H9 (cell line): ENCODE measurements at regions not wholly inside any gene's neighbourhood (a gene's known extent, or its start where the extent isn't known, plus 50 kb on each side); places are given as distances from the start of the nearest gene placed in this dataset.
A peak's percentile ranks its signal among the peaks of the same experiment; 100 is the strongest.

Source experiments
- DNase-seq: peaks from one replicate; pipeline ENCODE4 v3.0.0-alpha.2; 2017
- H2AFZ ChIP-seq: one replicate; pipeline ENCODE4 v1.6.1; 2013; ENCODE audit warnings: mild to moderate bottlenecking, low read length, control low read depth, moderate library complexity
- H2AK5ac ChIP-seq: 2 replicates; pipeline ENCODE4 v1.6.1; 2013; ENCODE audit warnings: low read length, control low read depth, mixed read lengths; ENCODE audit not compliant: insufficient read length
- H2BK120ac ChIP-seq: one replicate; pipeline ENCODE4 v1.6.1; 2013; ENCODE audit warnings: low read depth, mild to moderate bottlenecking, low read length, control low read depth, inconsistent platforms; ENCODE audit not compliant: poor library complexity, severe bottlenecking
- H2BK12ac ChIP-seq: 2 replicates; pipeline ENCODE4 v1.6.1; 2013; ENCODE audit warnings: low read length, control low read depth, mixed read lengths, low read depth; ENCODE audit not compliant: insufficient read length
- H2BK15ac ChIP-seq: 2 replicates; pipeline ENCODE4 v1.6.1; 2013; ENCODE audit warnings: low read depth, low read length, control low read depth
- H2BK20ac ChIP-seq: one replicate; pipeline ENCODE4 v1.6.1; 2013; ENCODE audit warnings: low read depth, mild to moderate bottlenecking, low read length, control low read depth, inconsistent platforms; ENCODE audit not compliant: poor library complexity, severe bottlenecking
- H2BK5ac ChIP-seq: 2 replicates; pipeline ENCODE4 v1.6.1; 2013; ENCODE audit warnings: low read length, control low read depth, mixed read lengths; ENCODE audit not compliant: insufficient read length
- H3K14ac ChIP-seq: 2 replicates; pipeline ENCODE4 v1.6.1; 2013; ENCODE audit warnings: low read length, control low read depth; ENCODE audit not compliant: insufficient read depth
- H3K18ac ChIP-seq: 2 replicates; pipeline ENCODE4 v1.6.1; 2013; ENCODE audit warnings: low read depth, mild to moderate bottlenecking, mixed read lengths, low read length, control low read depth; ENCODE audit not compliant: insufficient read length
- H3K23ac ChIP-seq: 2 replicates; pipeline ENCODE4 v1.6.1; 2013; ENCODE audit warnings: low read length, control low read depth, mixed read lengths, low read depth; ENCODE audit not compliant: insufficient read length
- H3K23me2 ChIP-seq: 2 replicates; pipeline ENCODE4 v1.6.1; 2013; ENCODE audit warnings: low read depth, mild to moderate bottlenecking, mixed read lengths, low read length, control low read depth; ENCODE audit not compliant: insufficient read length, poor library complexity, severe bottlenecking
- H3K27ac ChIP-seq: 2 replicates; pipeline ENCODE4 v1.5.1; 2013; ENCODE audit warnings: low read length, control low read depth, mixed read lengths, low read depth; ENCODE audit not compliant: insufficient read length
- H3K27me3 ChIP-seq: 2 replicates; pipeline ENCODE4 v1.6.1; 2013; ENCODE audit warnings: low read length, control low read depth, inconsistent platforms; ENCODE audit not compliant: insufficient read depth
- H3K4ac ChIP-seq: 2 replicates; pipeline ENCODE4 v1.6.1; 2013; ENCODE audit warnings: low read depth, mild to moderate bottlenecking, control low read depth, inconsistent platforms, low read length, moderate library complexity
- H3K4me1 ChIP-seq: 2 replicates; pipeline ENCODE4 v1.6.1; 2013; ENCODE audit warnings: low read length, control low read depth, inconsistent platforms; ENCODE audit not compliant: insufficient read depth
- H3K4me2 ChIP-seq: 2 replicates; pipeline ENCODE4 v1.6.1; 2013; ENCODE audit warnings: low read length, control low read depth, mixed read lengths; ENCODE audit not compliant: insufficient read length, insufficient read depth
- H3K56ac ChIP-seq: 2 replicates; pipeline ENCODE4 v1.6.1; 2013; ENCODE audit warnings: low read depth, mild to moderate bottlenecking, mixed read lengths, low read length, control low read depth; ENCODE audit not compliant: insufficient read length
- H3K79me1 ChIP-seq: 2 replicates; pipeline ENCODE4 v1.6.1; 2013; ENCODE audit warnings: low read depth, mild to moderate bottlenecking, moderate library complexity, low read length, control low read depth, inconsistent platforms; ENCODE audit not compliant: insufficient read depth, poor library complexity, severe bottlenecking
- H3K79me2 ChIP-seq: 2 replicates; pipeline ENCODE4 v1.6.1; 2013; ENCODE audit warnings: low read length, control low read depth, inconsistent platforms; ENCODE audit not compliant: insufficient read depth
- H3K9ac ChIP-seq: 2 replicates; pipeline ENCODE4 v1.6.1; 2013; ENCODE audit warnings: low read length, control low read depth, mixed read lengths; ENCODE audit not compliant: insufficient read length; ENCODE audit errors: extremely low read depth
- H3K9me3 ChIP-seq: one replicate; pipeline ENCODE4 v1.6.1; 2013; ENCODE audit warnings: low read depth, low read length, inconsistent platforms; ENCODE audit not compliant: control insufficient read depth
- H3T11ph ChIP-seq: one replicate; pipeline ENCODE4 v1.6.1; 2013; ENCODE audit warnings: mild to moderate bottlenecking, low read length, control low read depth, inconsistent platforms
- H4K20me1 ChIP-seq: one replicate; pipeline ENCODE4 v1.6.1; 2013; ENCODE audit not compliant: control insufficient read depth, insufficient read length, insufficient read depth
- H4K5ac ChIP-seq: 2 replicates; pipeline ENCODE4 v1.6.1; 2013; ENCODE audit warnings: low read depth, mild to moderate bottlenecking, mixed read lengths, low read length, control low read depth; ENCODE audit not compliant: insufficient read length
- H4K8ac ChIP-seq: replicated peaks from 2 replicates; pipeline ENCODE4 v1.6.1; 2013; ENCODE audit warnings: low read length, control low read depth, mixed read lengths, low read depth; ENCODE audit not compliant: insufficient read length
- H4K91ac ChIP-seq: 2 replicates; pipeline ENCODE4 v1.6.1; 2013; ENCODE audit warnings: low read depth, mild to moderate bottlenecking, moderate library complexity, mixed read lengths, low read length, control low read depth; ENCODE audit not compliant: insufficient read length
- H3K27ac Mint-ChIP-seq, 3 experiments: 2 replicates in 2 of 3; 3 replicates in 1 of 3; pipeline ENCODE4 v1.8.0; 2020 to 2021; ENCODE audit warnings: mixed read lengths in 3 of 3, mild to moderate bottlenecking in 1 of 3, moderate library complexity in 1 of 3
- H3K27me3 Mint-ChIP-seq: 2 replicates; pipeline ENCODE4 v1.8.0; 2021; ENCODE audit warnings: low read depth, mild to moderate bottlenecking, moderate library complexity, mixed read lengths
- H3K36me3 Mint-ChIP-seq, 3 experiments: 2 replicates in 2 of 3; 3 replicates in 1 of 3; pipeline ENCODE4 v1.8.0; 2020 to 2021; ENCODE audit warnings: low read depth in 3 of 3, mixed read lengths in 3 of 3; ENCODE audit not compliant: insufficient read depth in 1 of 3
- H3K4me1 Mint-ChIP-seq, 2 experiments: 2 replicates each; pipeline ENCODE4 v1.8.0; 2020; ENCODE audit warnings: mixed read lengths in 2 of 2
- H3K4me3 Mint-ChIP-seq, 2 experiments: 2 replicates in 1 of 2; 3 replicates in 1 of 2; pipeline ENCODE4 v1.8.0; 2020 to 2021; ENCODE audit warnings: mild to moderate bottlenecking in 2 of 2, mixed read lengths in 2 of 2, moderate library complexity in 1 of 2
- H3K9me3 Mint-ChIP-seq, 2 experiments: 2 replicates in 1 of 2; 3 replicates in 1 of 2; pipeline ENCODE4 v1.8.0; 2020; ENCODE audit warnings: mild to moderate bottlenecking in 2 of 2, mixed read lengths in 2 of 2, moderate library complexity in 1 of 2
- WGBS: extraction: QIAGEN DNeasy Blood & Tissue Kit; methylation state at CpG from one replicate; pipeline ENCODE4 v1.1.7; 2013; ENCODE audit warnings: missing lambda C conversion rate, low lambda C conversion rate, mixed read lengths; ENCODE audit not compliant: insufficient read length; ENCODE audit errors: extremely low coverage; 5-methylcytosine and 5-hydroxymethylcytosine counted together
- TF ChIP-seq, protein P1 (sequence below): fragments of 200-600 bp; sonication (generic); conservative IDR thresholded peaks from 3 replicates; pipeline ENCODE4 v1.8.0; 2021; ENCODE audit warnings: antibody characterized with exemption, mild to moderate bottlenecking

GRCh38 chr5:82513738-82514137 lies 235.6 kb upstream of the RPS23 start:
- Mint-ChIP-seq H3K9me3 (no peaks in the 10 kb centered on the region), H3K27ac (peak overlapping the region in 1 of 3 experiments; percentile 83; a peak in 4 of 7 replicates), H3K36me3 (no peaks in the 10 kb centered on the region; a peak in 1 of 7 replicates), H3K4me1 (peaks cover 20 to 27% of the 10 kb centered on the region in 2 experiments), H3K27me3 (no peaks in the 10 kb centered on the region), H3K4me3 (no peak overlapping the region)
- no peak overlapping the region for H2BK15ac ChIP-seq
- H4K20me1 ChIP-seq, result no peaks in the 10 kb centered on the region
- no CpG with 5 or more reads among the region's 5 CpGs for WGBS
- H3K14ac ChIP-seq, result no peak overlapping the region
- H3K9me3 ChIP-seq, result no peaks in the 10 kb centered on the region
- no peak overlapping the region for H2BK120ac ChIP-seq
- no peaks in the 10 kb centered on the region for H3K79me2 ChIP-seq
- no peak overlapping the region for H2BK5ac ChIP-seq
- no peak overlapping the region for H3K56ac ChIP-seq
- H3K4ac ChIP-seq, result no peak overlapping the region
- no peak overlapping the region for H2BK20ac ChIP-seq
- TF ChIP-seq, protein P1, sequence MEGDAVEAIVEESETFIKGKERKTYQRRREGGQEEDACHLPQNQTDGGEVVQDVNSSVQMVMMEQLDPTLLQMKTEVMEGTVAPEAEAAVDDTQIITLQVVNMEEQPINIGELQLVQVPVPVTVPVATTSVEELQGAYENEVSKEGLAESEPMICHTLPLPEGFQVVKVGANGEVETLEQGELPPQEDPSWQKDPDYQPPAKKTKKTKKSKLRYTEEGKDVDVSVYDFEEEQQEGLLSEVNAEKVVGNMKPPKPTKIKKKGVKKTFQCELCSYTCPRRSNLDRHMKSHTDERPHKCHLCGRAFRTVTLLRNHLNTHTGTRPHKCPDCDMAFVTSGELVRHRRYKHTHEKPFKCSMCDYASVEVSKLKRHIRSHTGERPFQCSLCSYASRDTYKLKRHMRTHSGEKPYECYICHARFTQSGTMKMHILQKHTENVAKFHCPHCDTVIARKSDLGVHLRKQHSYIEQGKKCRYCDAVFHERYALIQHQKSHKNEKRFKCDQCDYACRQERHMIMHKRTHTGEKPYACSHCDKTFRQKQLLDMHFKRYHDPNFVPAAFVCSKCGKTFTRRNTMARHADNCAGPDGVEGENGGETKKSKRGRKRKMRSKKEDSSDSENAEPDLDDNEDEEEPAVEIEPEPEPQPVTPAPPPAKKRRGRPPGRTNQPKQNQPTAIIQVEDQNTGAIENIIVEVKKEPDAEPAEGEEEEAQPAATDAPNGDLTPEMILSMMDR, result no peak
- no peaks in the 10 kb centered on the region for H3K79me1 ChIP-seq
- H3T11ph ChIP-seq, result no peak overlapping the region
- H2BK12ac ChIP-seq, result no peak overlapping the region
- H3K9ac ChIP-seq, result no peak overlapping the region
- H3K4me1 ChIP-seq, result no peaks in the 10 kb centered on the region
- H3K27ac ChIP-seq, result no peak overlapping the region
- no peaks in the 10 kb centered on the region for H3K23me2 ChIP-seq
- no peak overlapping the region for H4K5ac ChIP-seq
- H2AFZ ChIP-seq, result no peak overlapping the region
- no peak overlapping the region for H3K23ac ChIP-seq
- no peaks in the 10 kb centered on the region for H3K27me3 ChIP-seq
- no peak overlapping the region for H2AK5ac ChIP-seq
- DNase-seq, result peak; percentile 60
- H3K4me2 ChIP-seq, result no peak overlapping the region
- peak overlapping the region; percentile 44 for H3K18ac ChIP-seq
- H4K91ac ChIP-seq, result no peak overlapping the region
- no peak overlapping the region for H4K8ac ChIP-seq
